ENCODE measurements at regions not wholly inside any gene's neighbourhood (a gene's known extent, or its start where the extent isn't known, plus 50 kb on each side); places are given as distances from the start of the nearest gene placed in this dataset.
"Not testable (repeated sequence)": the region's sequence is repeated elsewhere in the genome, so short reads cannot be mapped to it uniquely, and the experiment has no call there.

DNA sequence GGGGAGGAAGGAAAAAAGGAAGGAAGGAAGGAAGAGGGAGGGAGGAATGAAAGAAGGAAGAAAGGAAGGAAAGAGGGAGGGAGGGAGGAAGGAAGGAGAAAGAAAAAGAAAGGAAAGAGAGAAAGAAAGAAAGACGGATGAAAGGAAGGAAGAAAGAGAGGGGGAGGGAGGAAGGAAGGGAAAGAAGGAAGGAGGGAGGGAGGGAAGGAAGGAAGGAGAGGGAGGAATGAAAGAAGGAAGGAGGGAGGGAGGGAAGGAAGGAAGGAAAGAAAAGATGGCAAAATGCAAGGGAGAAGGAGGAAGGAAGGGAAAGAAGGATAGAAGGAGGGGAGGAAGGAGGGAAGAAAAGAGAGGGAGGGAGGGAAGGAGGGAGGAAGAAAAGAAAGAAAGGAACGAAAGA is 257.3 kb upstream of the C16orf82 start:
- no peak for DNase-seq

- DNase-seq: no peak
Measured at GRCh38 chr16:26816266-26816665, 250.5 kb upstream of the C16orf82 start.

GRCh38 chr16:26816885-26817571 is 249.7 kb upstream of the C16orf82 start:
- DNase-seq: no peak

- DNase-seq: no peak
Measured at GRCh38 chr16:26818393-26818792, 248.3 kb upstream of the C16orf82 start.

GRCh38 chr16:26824469-26824868 is 242.3 kb upstream of the C16orf82 start:
- DNase-seq: no peak

DNA sequence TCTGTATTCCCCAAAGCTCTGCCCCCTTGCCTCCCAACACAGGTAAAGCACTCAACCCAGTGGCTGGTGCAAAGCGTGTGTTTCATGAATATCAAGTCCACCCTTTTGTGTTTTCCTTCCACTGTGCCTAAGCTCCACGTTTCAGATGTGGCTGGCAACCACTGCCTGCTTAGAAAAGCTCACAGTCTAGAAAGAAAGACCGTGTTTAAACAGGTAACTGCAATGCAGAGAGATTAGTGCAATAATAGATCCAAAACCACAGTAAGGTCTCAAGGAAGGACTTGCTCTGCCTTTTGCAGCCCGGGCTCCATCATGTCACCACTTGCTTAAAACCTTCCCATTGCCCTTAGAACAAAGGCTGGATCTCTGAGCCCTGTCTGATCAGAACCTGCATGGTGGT is 240.2 kb upstream of the C16orf82 start:
- no peak for DNase-seq

- no peak for DNase-seq
Measured at GRCh38 chr16:26827386-26827785, 239.3 kb upstream of the C16orf82 start.

- no peak for DNase-seq
Measured at GRCh38 chr16:26830428-26831127, 236.1 kb upstream of the C16orf82 start.

DNA sequence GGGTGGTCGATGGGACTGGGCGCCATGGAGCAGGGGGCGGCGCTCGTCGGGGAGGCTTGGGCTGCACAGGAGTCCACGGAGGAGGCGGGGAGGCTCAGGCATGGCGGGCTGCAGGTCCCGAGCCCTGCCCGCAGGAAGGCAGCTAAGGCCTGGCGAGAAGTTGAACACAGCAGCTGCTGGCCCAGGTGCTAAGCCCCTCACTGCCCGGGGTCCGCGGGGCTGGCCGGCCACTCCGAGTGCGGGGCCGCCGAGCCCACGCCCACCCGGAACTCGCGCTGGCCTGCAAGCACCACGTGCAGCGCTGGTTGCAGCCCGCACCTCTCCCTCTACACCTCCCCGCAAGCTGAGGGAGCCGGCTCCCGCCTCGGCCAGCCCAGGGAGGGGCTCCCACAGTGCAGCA is 230.6 kb upstream of the C16orf82 start:
- not testable (repeated sequence) for DNase-seq

- no peak for DNase-seq
Measured at GRCh38 chr16:26838931-26839330, 227.8 kb upstream of the C16orf82 start.

- DNase-seq: no peak
Measured at GRCh38 chr16:26840691-26841090, 226.0 kb upstream of the C16orf82 start.

GRCh38 chr16:26856271-26856670 is 210.5 kb upstream of the C16orf82 start:
- no peak for DNase-seq

DNA sequence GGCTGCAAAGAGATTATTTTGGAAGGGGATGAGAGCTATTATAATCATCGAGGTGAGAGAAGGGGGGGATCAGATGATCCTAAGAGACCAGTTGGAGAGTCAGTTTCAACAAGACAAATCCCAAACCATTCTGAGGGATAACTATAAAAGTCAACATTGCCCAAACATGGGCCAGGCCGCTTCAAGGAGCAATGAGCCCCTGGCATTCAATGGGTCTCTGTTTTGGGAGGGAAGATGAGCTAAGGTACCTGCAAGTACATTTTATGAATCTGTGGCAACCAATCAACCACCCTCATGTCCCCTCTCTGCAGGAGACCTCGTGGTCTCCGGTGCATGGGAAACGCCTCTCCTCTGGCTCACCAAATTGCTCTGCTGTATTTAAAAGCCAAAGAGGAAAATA is 209.9 kb upstream of the C16orf82 start:
- DNase-seq: no peak

- DNase-seq: no peak
Measured at GRCh38 chr16:26857371-26857770, 209.4 kb upstream of the C16orf82 start.

DNA sequence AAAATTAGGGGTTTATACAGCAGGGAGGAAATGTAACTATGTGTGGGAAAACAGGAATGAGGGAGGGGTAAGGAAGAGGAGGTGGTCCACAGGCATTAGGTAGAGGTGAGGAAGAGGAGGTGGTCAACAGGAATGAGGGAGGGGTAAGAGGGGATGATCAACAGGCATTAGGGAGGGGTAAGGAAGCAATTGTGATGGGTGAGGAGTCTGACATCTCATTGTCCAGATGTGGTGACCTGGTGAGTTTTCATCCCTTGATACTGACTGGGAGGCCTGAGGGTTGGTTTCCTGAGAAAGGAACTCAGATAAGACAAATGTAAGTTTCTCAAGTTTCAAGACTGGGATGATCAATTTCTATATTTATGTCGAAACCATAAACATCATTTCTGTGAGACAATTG is 206.2 kb upstream of the C16orf82 start:
- DNase-seq: no peak

DNA sequence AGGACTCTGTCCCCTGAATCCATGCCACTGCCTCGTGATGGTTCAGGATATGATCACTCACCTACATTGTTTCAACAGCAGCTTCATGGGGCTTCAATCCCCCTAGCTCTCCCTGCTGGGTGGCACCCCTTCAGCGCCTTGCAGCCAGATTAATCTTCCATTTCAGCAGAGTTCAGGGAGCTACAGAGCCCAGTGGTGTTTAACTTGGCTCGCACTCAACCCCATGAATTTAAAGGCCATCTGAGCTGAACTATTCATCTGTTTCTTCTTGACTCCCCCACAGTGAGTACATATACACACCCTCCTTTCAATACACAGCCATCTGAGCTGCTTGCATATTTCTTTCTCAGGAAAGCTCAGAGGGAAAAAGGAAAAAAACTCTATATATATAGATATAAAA is 202.8 kb upstream of the C16orf82 start:
- DNase-seq: no peak

- not testable (repeated sequence) for DNase-seq
Measured at GRCh38 chr16:26874318-26874717, 192.4 kb upstream of the C16orf82 start.

DNA sequence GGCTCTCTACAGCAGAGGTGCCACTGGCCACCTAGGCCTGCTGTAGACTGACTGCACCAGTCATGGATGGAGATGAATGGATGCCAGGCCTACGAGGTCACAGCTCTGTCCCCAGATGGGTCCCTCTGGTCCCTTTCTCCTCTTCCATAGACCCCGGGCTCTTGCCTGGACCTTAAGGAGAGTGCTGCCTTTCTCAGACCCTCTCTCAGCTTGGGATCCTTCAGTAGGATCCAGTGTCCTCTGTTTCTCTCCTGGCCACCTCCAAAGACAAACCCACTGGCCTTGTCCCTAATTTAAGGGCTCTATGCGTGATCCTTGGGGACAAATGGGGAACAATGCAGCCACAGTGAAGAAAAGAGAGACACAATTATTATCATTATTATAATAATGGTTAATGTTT is 189.3 kb upstream of the C16orf82 start:
- DNase-seq: no peak

- DNase-seq: no peak
Measured at GRCh38 chr16:26885674-26886073, 181.1 kb upstream of the C16orf82 start.

DNA sequence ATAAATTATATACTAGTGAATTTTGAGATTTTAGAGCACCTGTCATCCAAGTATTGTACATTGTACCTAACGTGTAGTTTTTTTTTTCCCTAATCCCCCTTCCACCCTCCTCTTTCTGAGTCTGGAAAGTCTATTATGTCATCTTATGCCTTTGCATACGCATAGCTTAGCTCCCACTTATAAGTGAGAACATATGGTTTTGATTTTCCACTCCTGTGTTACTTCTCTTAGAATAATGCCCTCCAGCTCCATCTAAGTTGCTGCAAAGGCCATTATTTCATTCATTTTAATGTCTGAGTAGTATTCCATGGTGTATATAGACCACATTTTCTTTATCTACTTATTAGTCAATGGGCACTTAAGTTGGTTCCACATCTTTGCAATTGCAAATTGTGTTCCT is 177.0 kb upstream of the C16orf82 start:
- DNase-seq: no peak

DNA sequence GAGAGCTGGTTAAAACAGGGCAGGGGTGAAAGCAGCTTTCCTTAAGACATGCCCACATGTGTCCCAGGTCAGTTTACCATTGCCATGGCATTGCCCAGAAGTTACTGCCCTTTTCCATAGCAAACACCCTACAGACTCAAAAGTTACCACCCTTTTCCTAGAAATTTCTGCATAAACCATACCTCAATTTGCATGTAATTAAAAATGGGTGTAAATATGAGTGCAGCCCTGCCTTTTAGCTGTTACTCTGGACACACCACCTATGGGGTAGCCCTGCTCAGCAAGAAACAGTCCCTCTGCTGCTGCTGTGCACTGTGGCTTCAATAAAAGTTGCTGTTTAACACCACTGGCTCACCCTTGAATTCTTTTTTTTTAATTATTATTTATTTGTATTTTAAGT is 168.5 kb upstream of the C16orf82 start:
- no peak for DNase-seq

GRCh38 chr16:26901196-26901861 is 165.4 kb upstream of the C16orf82 start:
- DNase-seq: no peak

- DNase-seq: no peak
Measured at GRCh38 chr16:26901983-26902382, 164.7 kb upstream of the C16orf82 start.

GRCh38 chr16:26905336-26905735 is 161.4 kb upstream of the C16orf82 start:
- no peak for DNase-seq
